Thoracic aorta (tissue), 2 donors: ENCODE measurements at regions not wholly inside any gene's neighbourhood (a gene's known extent, or its start where the extent isn't known, plus 50 kb on each side); places are given as distances from the start of the nearest gene placed in this dataset.

ENCODE experiments used
- ATAC-seq: fragments of 150-250 bp; one replicate; pipeline ENCODE4 v1.8.0; 2017; ENCODE audit warnings: low read depth; ENCODE audit not compliant: insufficient number of reproducible peaks, low FRiP score
- DNase-seq: peaks from one replicate; pipeline ENCODE4 v3.0.0-alpha.2; 2020; ENCODE audit warnings: low spot score
- H3K27ac ChIP-seq, 2 donors: fragments of 200-600 bp; sonication (generic); 1 replicate in 1 of 2; 2 replicates in 1 of 2; pipeline ENCODE4 v1.5.1; 2016; ENCODE audit warnings: mild to moderate bottlenecking in 2 of 2, moderate library complexity in 2 of 2
- H3K27me3 ChIP-seq: fragments of 200-600 bp; sonication (generic); replicated peaks from 2 replicates; pipeline ENCODE4 v1.6.0; 2016; ENCODE audit warnings: mild to moderate bottlenecking; ENCODE audit not compliant: insufficient read depth
- H3K36me3 ChIP-seq: fragments of 200-600 bp; sonication (generic); one replicate; pipeline ENCODE4 v1.5.1; 2016
- H3K4me1 ChIP-seq, 2 donors: fragments of 200-600 bp; sonication (generic); 1 replicate in 1 of 2; 2 replicates in 1 of 2; pipeline versions ENCODE4 v1.5.1 to v1.6.0; 2016; ENCODE audit warnings: low read depth in 2 of 2, mild to moderate bottlenecking in 1 of 2; ENCODE audit not compliant: control insufficient read depth in 1 of 2
- H3K4me3 ChIP-seq: fragments of 200-600 bp; sonication (generic); 2 replicates; pipeline ENCODE4 v1.5.1; 2016; ENCODE audit warnings: mild to moderate bottlenecking
- H3K9me3 ChIP-seq: fragments of 200-600 bp; sonication (generic); 2 replicates; pipeline ENCODE4 v1.5.1; 2016
- CTCF ChIP-seq: fragments of 200-600 bp; sonication (generic); IDR thresholded peaks from one replicate; pipeline ENCODE4 v1.5.1; 2019; ENCODE audit warnings: antibody characterized with exemption

GRCh38 chr2:9696731-9697130 is 65.9 kb upstream of the YWHAQ start:
- Histone ChIP-seq H3K27me3 (no peaks in the 10 kb centered on the region), H3K36me3 (no peaks in the 10 kb centered on the region), H3K9me3 (no peaks in the 10 kb centered on the region), H3K27ac (no peak overlapping the region), H3K4me3 (no peak overlapping the region), H3K4me1 (peaks cover 7 to 27% of the 10 kb centered on the region in 2 donors)
- ATAC-seq (no peak), DNase-seq (no peak)
- TF ChIP-seq CTCF, result no peak

DNA sequence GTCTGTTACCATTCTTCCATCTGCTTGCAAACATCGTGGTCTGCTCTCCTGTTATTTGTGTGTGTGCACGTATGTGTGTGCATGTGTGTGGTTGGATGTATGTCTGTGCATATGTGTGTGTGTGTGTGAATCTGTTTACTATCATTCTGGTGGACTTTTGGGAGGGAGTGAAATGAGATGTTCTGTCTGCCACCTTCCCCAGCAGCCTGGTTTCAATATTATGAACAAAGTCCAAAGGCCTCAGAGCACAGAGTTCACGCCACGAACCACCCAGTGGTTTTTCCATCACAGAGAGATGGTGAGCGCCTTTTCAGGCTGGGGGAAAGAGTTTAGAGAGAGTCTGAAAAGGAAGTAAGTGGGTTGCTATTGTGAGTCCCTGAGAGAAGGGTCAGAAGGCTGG is 67.1 kb upstream of the YWHAQ start:
- H3K27ac ChIP-seq, result no peak overlapping the region
- H3K4me1 ChIP-seq, result peaks cover 3 to 18% of the 10 kb centered on the region in 2 donors
- no peaks in the 10 kb centered on the region for H3K9me3 ChIP-seq
- no peak overlapping the region for H3K4me3 ChIP-seq
- TF ChIP-seq CTCF, result no peak
- no peaks in the 10 kb centered on the region for H3K36me3 ChIP-seq
- H3K27me3 ChIP-seq, result no peaks in the 10 kb centered on the region
- ATAC-seq (no peak), DNase-seq (no peak)

DNA sequence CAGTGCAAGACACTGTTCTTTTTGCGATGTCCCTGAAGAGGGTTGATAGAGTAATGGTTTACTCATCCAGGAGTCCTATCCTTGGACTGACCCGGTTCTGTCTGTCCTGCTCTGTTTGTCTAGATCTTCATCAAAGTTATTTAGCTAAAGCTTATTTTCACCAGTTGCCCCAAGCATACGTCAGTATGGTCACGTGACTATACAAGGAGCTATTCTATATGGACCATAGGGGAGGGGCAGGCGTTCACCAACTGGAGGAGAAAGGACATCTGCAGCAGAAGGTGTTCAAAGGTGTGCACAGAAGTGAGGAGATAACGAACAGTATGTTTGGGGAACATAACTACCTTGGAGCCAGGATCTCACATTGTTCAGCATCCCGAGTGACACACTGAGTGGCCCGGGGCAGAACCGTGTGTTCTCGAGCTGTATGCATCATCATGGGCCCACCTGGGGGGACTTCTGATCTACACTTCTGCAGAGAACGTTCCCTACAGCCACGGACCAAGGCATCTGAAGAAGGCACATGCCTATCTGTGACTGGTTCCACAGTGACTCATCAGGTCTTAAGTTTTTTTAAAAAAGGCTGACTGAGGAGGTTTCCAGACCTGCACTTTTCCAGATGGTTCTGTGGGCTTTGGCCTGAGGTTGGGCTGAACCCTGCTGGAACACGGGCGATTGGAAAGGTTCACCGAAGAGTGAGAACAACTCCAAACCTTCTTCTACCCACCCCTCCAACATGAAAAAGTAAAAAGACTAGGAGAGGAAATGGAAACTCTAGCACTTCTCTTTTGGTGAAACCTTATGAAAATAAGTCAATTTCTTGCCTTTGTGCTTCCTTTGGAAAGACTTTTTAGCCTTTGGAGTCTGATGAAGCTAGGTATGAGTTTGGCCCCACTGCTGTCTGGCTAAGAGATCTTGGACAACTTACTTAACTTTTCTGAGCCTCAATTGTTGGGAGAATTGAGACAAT is 68.6 kb upstream of the YWHAQ start:
- H3K4me1 ChIP-seq, result peaks cover 4 to 8% of the 10 kb centered on the region in 2 donors
- TF ChIP-seq CTCF, result no peak
- no peaks in the 10 kb centered on the region for H3K36me3 ChIP-seq
- no peak for DNase-seq
- no peak overlapping the region for H3K4me3 ChIP-seq
- no peak for ATAC-seq
- H3K9me3 ChIP-seq, result no peaks in the 10 kb centered on the region
- no peak overlapping the region for H3K27ac ChIP-seq
- H3K27me3 ChIP-seq, result no peaks in the 10 kb centered on the region

DNA sequence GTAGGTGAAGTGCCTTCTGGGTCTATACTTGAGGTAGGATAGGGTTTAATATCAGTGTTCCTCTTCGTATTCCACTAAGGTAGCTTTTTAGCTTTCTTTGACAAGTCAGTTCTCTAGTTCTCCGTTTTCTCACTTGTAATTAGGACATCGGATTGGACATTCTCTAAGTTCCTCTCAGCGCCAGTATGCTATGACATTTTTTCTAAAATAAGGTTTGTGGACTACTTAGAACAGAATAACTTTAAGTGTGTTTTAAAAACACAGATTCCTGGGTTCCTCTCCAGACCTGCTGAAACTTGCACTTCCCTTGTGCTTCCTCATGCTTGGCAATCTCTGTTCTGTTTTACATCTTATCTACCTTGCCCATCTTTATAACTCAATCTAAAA is 69.3 kb upstream of the YWHAQ start:
- Histone ChIP-seq H3K4me3 (no peak overlapping the region), H3K4me1 (peaks cover 4 to 8% of the 10 kb centered on the region in 2 donors), H3K36me3 (no peaks in the 10 kb centered on the region)

More for the DNA sequence above, 69.3 kb upstream of the YWHAQ start:
- no peak for ATAC-seq
- no peak for TF ChIP-seq CTCF
- no peak for DNase-seq
- Histone ChIP-seq H3K27me3 (no peaks in the 10 kb centered on the region), H3K27ac (no peak overlapping the region), H3K9me3 (no peaks in the 10 kb centered on the region)
